Aorta (tissue), 5 donors: ENCODE measurements at regions not wholly inside any gene's neighbourhood (a gene's known extent, or its start where the extent isn't known, plus 50 kb on each side); places are given as distances from the start of the nearest gene placed in this dataset.

Experiments used
- ATAC-seq: fragments of 200-7000 bp; cut with Tn5 transposase; one replicate; pipeline ENCODE4 v1.9.1; 2022; ENCODE audit warnings: moderate library complexity; ENCODE audit not compliant: low FRiP score
- DNase-seq, 2 donors: peaks; one replicate each; pipeline ENCODE4 v3.0.0-alpha.2; 2020
- H3K27ac ChIP-seq, 2 donors: one replicate each; pipeline ENCODE4 v1.5.1; 2013; ENCODE audit warnings: low read length in 2 of 2, mild to moderate bottlenecking in 2 of 2, moderate library complexity in 2 of 2, control low read depth in 1 of 2, inconsistent platforms in 1 of 2, low read depth in 1 of 2
- H3K27me3 ChIP-seq, 2 donors: one replicate each; pipeline ENCODE4 v1.6.1; 2013; ENCODE audit warnings: control low read depth in 1 of 2, low read length in 1 of 2, mild to moderate bottlenecking in 1 of 2, moderate library complexity in 1 of 2; ENCODE audit not compliant: insufficient read depth in 2 of 2, control insufficient read depth in 1 of 2
- H3K36me3 ChIP-seq, 2 donors: one replicate each; pipeline ENCODE4 v1.6.1; 2013; ENCODE audit warnings: control low read depth in 1 of 2, low read length in 1 of 2, mild to moderate bottlenecking in 1 of 2; ENCODE audit not compliant: insufficient read depth in 2 of 2, control insufficient read depth in 1 of 2
- H3K4me1 ChIP-seq, 2 donors: one replicate each; pipeline ENCODE4 v1.6.1; 2013; ENCODE audit warnings: low read length in 2 of 2, control low read depth in 1 of 2, mild to moderate bottlenecking in 1 of 2, moderate library complexity in 1 of 2; ENCODE audit not compliant: insufficient read depth in 2 of 2, control insufficient read depth in 1 of 2
- H3K4me3 ChIP-seq, 2 donors: one replicate each; pipeline ENCODE4 v1.5.1; 2013; ENCODE audit warnings: low read length in 2 of 2, control low read depth in 1 of 2, mild to moderate bottlenecking in 1 of 2
- H3K9me3 ChIP-seq: one replicate; pipeline ENCODE4 v1.6.1; 2013; ENCODE audit warnings: mild to moderate bottlenecking, low read length; ENCODE audit not compliant: control insufficient read depth
- WGBS, 2 donors: extraction: QIAGEN DNeasy Blood & Tissue Kit; methylation state at CpG; one replicate each; pipeline ENCODE4 v1.1.7; 2013; 5-methylcytosine and 5-hydroxymethylcytosine counted together
- intact Hi-C, 2 donors: fragments of 100-400 bp; cut with DNase I; formaldehyde crosslinking; loops; one replicate each; pipeline versions ENCODE4 v1.14.2 to v1.15.0; 2022
- donor health status: healthy with polysubstance abuse.
- donor health status: Bipolar disorder and iron deficiency.
- donor health status: DM: no; HTN: no; CAD: no.
- donor health status: DM: no; HTN: no; CAD: no.
- donor health status: DM: yes; HTN: yes; CAD: no.

- intact Hi-C loops, result no loop called here
- no peak overlapping the region for H3K4me3 ChIP-seq
- DNase-seq (no peak), ATAC-seq (no peak)
- no peaks in the 10 kb centered on the region for H3K36me3 ChIP-seq
- H3K27me3 ChIP-seq, result no peaks in the 10 kb centered on the region
- no peak overlapping the region for H3K27ac ChIP-seq
- H3K9me3 ChIP-seq, result no peaks in the 10 kb centered on the region
- WGBS, 2 donors, result 70 to 79% methylated on average over 3 of the region's 3 CpGs
- no peaks in the 10 kb centered on the region for H3K4me1 ChIP-seq
Measured at GRCh38 chr17:56680676-56681075, 87.2 kb downstream of the NOG start.

GRCh38 chr17:56681561-56682266 lies 88.2 kb downstream of the NOG start:
- Histone ChIP-seq H3K9me3 (peaks cover 2% of the 10 kb centered on the region), H3K4me3 (no peak overlapping the region), H3K36me3 (no peaks in the 10 kb centered on the region), H3K27me3 (no peaks in the 10 kb centered on the region), H3K4me1 (no peaks in the 10 kb centered on the region), H3K27ac (no peak overlapping the region)
- 70 to 77% methylated on average over 3 of the region's 3 CpGs for WGBS, 2 donors
- intact Hi-C loops, result no loop called here
- DNase-seq (no peak), ATAC-seq (no peak)

- Histone ChIP-seq H3K27me3 (no peaks in the 10 kb centered on the region), H3K4me1 (no peaks in the 10 kb centered on the region), H3K4me3 (no peak overlapping the region), H3K27ac (no peak overlapping the region), H3K9me3 (peaks cover 2% of the 10 kb centered on the region), H3K36me3 (no peaks in the 10 kb centered on the region)
- ATAC-seq, result no peak
- DNase-seq, result no peak
- WGBS, 2 donors, result 90 to 94% methylated on average over 1 of the region's 1 CpG
- intact Hi-C loops, result no loop called here
Measured at GRCh38 chr17:56688151-56688550, 94.7 kb downstream of the NOG start.

- DNase-seq, result peak in 1 of 2 donors; percentile 64
- H3K36me3 ChIP-seq, result no peaks in the 10 kb centered on the region
- peaks cover 2% of the 10 kb centered on the region for H3K9me3 ChIP-seq
- WGBS, 2 donors, result 63 to 64% methylated on average over 16 of the region's 16 CpGs
- H3K4me3 ChIP-seq, result no peak overlapping the region
- no peak overlapping the region for H3K27ac ChIP-seq
- intact Hi-C loops, result no loop called here
- peak; percentile 48 for ATAC-seq
- H3K4me1 ChIP-seq, result no peaks in the 10 kb centered on the region
- no peaks in the 10 kb centered on the region for H3K27me3 ChIP-seq
Measured at GRCh38 chr17:56690441-56691291, 97.2 kb downstream of the NOG start.

- Histone ChIP-seq H3K4me1 (no peaks in the 10 kb centered on the region), H3K9me3 (no peaks in the 10 kb centered on the region), H3K27me3 (no peaks in the 10 kb centered on the region), H3K27ac (no peak overlapping the region), H3K36me3 (no peaks in the 10 kb centered on the region), H3K4me3 (no peak overlapping the region)
- intact Hi-C loops, result no loop called here
- DNase-seq, result no peak
- no peak for ATAC-seq
- WGBS, 2 donors, result 95 to 97% methylated on average over 2 of the region's 2 CpGs
Measured at GRCh38 chr17:56694825-56695224, 101.3 kb downstream of the NOG start.

GRCh38 chr17:56697190-56697589 lies 103.7 kb downstream of the NOG start:
- Histone ChIP-seq H3K36me3 (no peaks in the 10 kb centered on the region), H3K9me3 (no peaks in the 10 kb centered on the region), H3K27ac (no peak overlapping the region), H3K27me3 (no peaks in the 10 kb centered on the region), H3K4me1 (no peaks in the 10 kb centered on the region), H3K4me3 (no peak overlapping the region)
- 6 to 8% methylated on average over 4 of the region's 4 CpGs for WGBS, 2 donors
- DNase-seq (no peak), ATAC-seq (no peak)
- intact Hi-C loops, result no loop called here

GRCh38 chr17:56699186-56699894 lies 105.8 kb downstream of the NOG start:
- peak overlapping the region in 1 of 2 donors; percentile 46 for H3K27ac ChIP-seq
- intact Hi-C loops, result no loop called here
- no peaks in the 10 kb centered on the region for H3K27me3 ChIP-seq
- WGBS, 2 donors, result 7 to 11% methylated on average over 18 of the region's 18 CpGs
- no peaks in the 10 kb centered on the region for H3K4me1 ChIP-seq
- ATAC-seq (peak; percentile 83), DNase-seq (peak; percentile 74 to 80)
- no peaks in the 10 kb centered on the region for H3K9me3 ChIP-seq
- H3K36me3 ChIP-seq, result no peaks in the 10 kb centered on the region
- no peak overlapping the region for H3K4me3 ChIP-seq

- H3K36me3 ChIP-seq, result no peaks in the 10 kb centered on the region
- ATAC-seq (no peak), DNase-seq (no peak)
- no peaks in the 10 kb centered on the region for H3K27me3 ChIP-seq
- H3K27ac ChIP-seq, result no peak overlapping the region
- H3K4me1 ChIP-seq, result no peaks in the 10 kb centered on the region
- H3K9me3 ChIP-seq, result no peaks in the 10 kb centered on the region
- 86 to 87% methylated on average over 7 of the region's 7 CpGs for WGBS, 2 donors
- intact Hi-C loops, result no loop called here
- H3K4me3 ChIP-seq, result no peak overlapping the region
Measured at GRCh38 chr17:56700919-56701420, 107.5 kb downstream of the NOG start.
